CD4-positive, alpha-beta T cell treated with Interleukin-15 for 4 hours (primary cell): ENCODE measurements at regions not wholly inside any gene's neighbourhood (a gene's known extent, or its start where the extent isn't known, plus 50 kb on each side); places are given as distances from the start of the nearest gene placed in this dataset.
"Not testable (repeated sequence)": the region's sequence is repeated elsewhere in the genome, so short reads cannot be mapped to it uniquely, and the experiment has no call there.

Experiments
- DNase-seq: peaks from one replicate; pipeline ENCODE4 v3.0.0-alpha.2; 2020; ENCODE audit warnings: low spot score

DNA sequence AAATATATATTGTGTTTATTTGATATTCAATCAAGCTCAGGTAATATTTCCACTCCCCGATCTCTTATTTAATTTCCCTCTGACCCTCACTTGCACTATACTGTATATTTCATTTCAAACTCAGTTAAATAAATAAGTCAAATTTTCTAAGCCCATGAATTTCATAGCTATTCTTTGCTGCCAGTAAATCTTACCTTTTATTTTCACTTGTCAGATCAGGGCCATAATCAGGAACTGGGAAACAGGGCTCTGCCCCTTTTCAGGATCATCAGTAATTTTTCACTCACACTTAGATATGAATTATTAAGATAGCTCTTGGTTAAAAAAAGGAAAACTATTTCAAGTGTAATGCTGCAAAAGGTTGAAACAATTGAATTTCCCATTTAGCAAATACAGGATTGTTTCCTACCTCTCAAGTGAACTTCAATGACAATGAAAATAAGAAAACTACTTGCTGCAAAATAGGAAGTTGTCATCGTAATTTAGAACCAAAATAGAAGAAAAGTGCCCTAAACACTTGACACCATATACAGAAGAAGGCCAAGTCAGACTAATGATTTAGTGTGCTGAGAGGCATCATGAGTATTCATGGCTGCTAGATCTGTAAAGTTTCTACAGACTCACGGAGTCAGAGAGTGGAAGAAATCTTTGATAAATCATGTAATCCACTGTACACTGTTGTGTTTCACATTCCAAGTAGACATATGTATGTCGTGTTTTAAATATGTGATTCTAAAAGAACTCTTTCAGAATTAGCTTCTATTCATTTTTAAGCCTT, 316.8 kb upstream of the CNTN5 start:
- DNase-seq = no peak

DNA sequence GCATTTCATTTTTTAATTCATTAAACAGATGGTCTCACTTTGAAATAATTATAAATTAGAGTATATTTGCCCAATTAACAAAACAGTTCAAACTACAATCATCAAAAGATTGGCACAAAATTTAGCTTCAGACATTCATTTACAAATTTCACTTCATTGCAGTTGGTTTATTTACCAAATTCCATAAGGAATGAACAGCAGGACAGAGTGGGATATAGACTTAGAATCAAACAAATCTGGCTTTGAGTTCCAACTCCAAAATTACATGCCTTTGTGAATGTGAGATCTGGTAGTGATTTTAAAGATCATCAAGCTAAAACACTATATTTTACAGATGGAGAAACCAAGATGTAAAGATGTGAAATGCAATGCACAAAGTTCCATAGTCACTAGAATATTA, 310.7 kb upstream of the CNTN5 start:
- no peak for DNase-seq

DNA sequence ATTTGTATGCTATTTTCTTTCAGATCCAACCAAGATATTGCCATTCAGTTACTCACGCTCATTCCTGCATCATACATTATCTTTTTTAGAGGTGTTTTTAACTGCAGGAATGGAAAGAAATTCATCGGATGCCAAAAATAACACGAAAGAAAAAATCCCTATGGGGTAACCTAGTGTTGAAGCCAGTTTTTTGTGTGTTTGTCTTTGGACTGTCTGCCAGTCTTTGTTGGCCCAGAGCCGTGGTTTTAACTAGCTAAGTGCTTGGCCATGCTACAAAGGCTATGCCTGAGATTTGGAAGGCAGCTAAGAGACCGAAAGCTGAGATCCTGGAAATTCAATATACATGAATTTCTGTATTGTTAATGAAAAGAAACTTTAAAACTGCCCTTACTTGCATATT, 309.8 kb upstream of the CNTN5 start:
- DNase-seq = no peak

DNA sequence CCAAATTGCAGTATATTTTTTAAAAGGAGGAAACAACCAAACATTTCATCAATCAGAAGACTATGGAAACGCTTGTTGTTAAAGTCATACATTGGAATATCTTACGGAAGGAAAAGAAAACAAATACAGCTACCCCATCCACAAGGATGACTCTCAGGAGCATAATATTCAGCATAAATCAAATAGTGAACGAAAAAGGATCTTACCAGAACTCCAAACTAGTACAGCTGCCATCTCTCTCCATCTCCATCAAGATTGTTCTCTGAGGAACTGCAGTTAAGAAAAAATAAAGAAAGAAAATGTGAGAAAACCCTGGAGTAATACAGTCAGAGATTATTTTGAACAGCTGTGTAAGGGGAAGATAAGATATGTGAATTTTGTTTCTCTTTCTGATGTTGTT, 299.8 kb upstream of the CNTN5 start:
- no peak for DNase-seq

DNA sequence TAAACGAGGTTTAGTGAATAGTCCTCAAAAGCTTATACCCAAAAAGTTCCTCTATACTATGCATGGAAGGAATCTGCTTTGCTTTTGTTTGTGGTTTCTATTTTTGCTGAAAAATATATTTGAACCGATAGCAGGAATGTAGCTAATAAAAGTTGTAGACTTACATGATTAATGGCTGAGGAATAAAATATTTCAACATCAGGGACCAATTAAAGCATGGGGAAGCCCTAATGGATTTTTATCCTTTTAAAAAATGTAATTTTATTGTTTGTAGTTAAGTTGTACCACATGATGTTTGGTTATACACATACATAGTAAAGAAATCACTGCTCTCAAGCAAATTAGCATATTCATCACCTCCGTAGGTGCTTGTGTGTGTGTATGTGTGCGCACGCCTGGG, 295.3 kb upstream of the CNTN5 start:
- DNase-seq = no peak

DNA sequence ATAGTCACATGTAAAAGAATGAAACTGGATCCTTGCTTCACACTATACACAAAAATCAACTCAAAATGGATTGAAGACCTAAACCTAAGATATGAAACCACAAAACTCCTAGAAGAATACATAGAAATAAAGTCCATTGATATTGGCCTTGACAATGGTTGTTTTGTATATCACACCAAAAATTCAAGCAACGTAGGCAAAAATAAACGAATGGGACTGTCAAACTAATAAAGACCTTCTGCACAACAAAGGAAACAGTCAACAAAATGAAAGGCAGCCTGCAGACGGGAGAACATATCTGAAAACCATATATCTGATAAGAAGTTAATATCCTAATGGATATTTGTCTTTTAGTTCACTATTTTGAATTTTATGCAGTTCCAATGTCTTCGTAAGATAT, 292.3 kb upstream of the CNTN5 start:
- DNase-seq = no peak

DNA sequence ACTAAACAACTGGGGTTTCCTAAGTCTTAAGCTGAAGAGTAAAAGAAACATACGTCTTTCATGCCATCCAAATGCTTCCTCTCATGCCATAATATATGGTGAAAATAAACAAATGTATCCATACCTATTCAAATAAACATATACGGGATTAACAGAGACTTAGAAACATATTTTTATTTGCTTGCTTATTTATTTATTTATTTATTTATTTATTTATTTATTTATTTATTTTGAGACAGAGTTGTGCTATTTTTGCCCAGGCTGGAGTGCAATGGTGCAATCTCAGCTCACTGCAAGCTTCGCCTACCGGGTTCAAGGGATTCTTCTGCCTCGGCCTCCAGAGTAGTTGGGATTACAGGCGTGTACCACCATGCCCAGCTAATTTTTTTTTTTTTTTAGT, 291.6 kb upstream of the CNTN5 start:
- DNase-seq = no peak

DNA sequence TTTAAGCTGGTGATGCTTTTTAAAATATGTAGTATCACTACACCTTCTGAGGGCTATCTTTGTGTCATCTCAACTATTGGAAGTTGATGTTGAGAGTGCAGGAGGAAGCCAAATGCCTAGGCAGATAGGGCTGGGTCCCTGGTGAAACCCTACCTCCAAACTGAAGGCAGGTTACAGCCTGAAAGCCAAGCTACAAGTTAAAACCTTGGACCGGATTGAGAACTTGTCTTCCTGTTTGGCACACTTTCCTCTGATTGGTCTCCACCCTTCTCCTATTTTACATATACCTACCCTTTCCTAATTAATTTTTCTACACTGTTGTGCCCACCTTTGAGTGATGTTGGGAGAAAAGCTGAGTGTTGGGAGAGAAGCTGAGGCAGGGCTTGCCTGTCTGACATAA, 287.8 kb upstream of the CNTN5 start:
- no peak for DNase-seq

DNA sequence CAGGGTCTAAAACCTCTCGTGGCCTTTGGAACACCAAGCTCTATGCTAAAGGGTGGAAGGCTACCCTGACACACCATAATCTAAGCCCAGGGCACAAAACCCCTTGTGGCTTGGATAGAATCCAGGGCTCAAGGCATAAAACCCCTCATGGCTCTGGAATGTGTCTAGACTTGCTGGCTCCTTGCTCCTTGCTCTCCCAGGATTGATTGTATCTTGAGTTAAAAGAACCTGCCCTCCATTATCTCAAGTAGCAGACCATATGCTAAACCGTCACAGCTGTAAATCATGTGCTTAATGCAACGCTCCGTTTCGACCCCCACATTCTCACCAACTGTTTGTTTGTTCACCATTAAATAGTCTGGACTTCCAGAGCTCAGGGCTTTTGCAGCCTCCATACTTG, 287.4 kb upstream of the CNTN5 start:
- not testable (repeated sequence) for DNase-seq

DNA sequence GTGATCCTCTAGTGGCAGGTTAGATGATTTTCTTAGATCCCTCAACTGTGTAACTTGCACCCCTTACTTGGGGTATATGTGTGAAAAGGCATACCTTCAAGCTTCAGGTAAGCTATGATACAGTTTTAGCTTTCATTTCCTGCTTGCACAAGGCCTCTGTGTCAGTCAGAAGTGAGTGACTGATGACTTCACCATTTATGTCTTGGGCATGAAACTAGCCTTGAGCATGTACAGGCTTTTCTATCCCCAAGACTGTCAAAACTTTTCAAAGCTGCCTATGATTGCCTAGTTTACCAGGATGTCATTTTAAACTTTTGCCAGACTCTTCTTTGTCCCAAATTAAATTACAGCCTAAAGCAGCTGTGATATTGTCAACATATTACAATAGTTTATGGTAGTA, 286.1 kb upstream of the CNTN5 start:
- DNase-seq = no peak

DNA sequence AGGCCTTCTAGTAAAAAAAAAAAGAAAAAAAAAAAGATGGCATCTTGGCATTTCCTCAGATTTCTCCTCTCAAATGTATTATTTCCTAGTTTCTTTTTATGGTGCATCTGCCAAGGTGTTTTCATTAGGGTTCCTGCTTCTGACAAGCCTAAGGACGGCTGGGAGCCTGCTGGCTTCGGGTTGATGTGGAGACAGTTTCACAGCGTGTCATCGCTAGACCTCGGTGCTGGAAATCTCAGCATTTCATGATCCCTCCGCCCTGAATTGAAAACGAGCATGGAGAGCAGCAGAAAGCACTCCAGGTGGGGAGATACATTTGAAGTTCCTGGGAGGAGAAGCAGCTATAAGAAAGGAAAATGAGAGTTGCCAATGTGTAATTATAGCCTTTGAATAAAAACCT, 283.9 kb upstream of the CNTN5 start:
- no peak for DNase-seq

DNA sequence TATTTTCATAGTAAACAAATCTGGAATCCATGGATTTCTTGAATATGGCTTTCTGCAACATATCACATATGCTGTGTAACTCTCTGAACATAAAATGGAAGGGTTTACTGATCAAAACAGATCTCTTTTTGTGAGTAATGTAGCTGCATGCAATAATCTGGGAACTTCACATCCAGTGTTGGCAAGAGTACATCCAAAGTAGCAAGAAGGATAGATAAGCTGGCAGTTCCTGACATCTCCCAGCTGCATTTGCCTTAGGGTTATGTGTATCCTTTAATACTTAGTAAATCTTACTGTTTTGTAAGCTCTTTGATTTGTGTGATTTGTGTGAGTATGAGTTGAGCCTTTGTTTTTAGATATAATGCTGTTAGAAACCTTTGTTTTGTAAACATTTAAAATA, 280.4 kb upstream of the CNTN5 start:
- DNase-seq = no peak

DNA sequence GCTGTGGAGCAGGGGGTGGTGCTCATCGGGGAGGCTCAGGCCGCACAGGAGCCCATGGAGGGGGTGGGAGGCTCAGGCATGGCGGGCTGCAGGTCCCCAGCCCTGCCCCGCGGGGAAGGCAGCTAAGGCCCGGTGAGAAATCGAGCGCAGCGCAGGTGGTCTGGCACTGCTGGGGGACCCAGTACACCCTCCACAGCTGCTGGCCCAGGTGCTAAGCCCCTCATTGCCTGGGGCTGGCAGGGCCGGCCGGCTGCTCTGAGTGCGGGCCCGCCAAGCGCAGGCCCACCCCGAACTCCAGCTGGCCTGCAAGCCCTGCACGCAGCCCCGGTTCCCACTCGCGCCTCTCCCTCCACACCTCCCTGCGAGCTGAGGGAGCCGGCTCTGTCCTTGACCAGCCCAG, 257.3 kb upstream of the CNTN5 start:
- not testable (repeated sequence) for DNase-seq

DNA sequence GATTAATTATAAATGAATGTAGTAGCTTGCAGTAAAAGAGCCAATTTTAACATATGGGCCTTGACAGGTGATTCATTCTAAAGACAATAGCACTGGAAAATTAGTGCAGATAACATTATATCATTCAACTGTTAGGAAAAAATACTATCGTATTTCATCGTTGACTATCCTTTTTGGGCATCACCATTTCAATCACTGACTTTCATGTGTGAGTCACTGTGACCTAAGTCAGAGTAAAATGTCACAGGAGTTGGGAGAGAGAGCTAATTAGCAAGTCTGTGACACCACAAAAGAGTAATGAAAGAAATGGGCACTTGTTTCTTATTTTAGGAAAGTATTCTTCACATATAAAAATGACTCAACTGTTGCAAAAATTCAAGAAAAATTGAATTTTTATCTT, 253.8 kb upstream of the CNTN5 start:
- no peak for DNase-seq

DNA sequence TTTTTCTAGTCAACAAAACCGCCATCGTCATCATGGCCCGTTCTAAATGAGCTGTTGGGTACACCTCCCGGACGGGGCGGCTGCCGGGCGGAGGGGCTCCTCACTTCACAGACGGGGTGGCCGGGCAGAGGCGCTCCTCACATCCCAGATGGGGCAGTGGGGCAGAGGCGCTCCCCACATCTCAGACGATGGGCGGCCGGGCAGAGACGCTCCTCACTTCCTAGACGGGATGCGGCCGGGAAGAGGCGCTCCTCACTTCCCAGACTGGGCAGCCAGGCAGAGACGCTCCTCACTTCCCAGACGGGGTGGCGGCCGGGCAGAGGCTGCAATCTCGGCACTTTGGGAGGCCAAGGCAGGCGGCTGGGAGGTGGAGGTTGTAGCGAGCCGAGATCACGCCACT, 250.7 kb upstream of the CNTN5 start:
- DNase-seq = not testable (repeated sequence)

DNA sequence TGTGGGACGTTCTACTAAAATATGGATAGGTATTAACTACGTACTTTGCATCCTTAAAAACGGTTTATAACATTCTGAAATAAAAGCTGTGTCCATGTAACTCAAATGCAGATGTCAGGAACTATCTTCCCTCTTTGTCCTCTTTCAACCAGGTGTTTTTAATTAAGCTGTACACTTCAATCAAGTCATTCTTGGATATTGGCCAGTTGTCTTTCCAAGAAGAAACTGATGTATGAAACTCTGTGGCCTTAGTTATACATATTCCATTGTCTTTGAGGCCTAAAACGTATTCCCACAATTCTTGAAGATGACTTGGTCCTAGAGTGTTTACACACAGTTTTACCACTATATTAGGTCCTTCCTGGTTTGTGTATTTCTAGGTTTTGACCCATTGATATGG, 249.0 kb upstream of the CNTN5 start:
- no peak for DNase-seq

DNA sequence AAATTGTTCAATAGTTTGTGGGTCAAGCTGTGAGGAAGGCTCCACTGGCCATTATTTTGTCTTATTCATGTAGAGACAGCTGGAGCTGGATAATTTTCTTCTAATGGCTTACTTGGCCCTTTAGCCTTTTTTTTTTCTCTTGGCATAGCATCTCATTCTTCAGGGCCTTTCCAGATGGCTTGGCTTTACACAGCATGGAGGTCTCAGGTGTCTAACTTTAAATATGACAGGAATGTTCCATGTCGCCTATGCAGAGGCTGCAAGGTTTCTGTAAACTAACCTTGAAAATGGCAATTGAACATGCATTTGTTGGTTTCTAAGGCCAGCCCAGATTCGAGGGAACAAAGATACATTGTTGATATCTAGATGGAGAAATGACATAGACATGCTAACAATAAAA, 247.9 kb upstream of the CNTN5 start:
- no peak for DNase-seq

DNA sequence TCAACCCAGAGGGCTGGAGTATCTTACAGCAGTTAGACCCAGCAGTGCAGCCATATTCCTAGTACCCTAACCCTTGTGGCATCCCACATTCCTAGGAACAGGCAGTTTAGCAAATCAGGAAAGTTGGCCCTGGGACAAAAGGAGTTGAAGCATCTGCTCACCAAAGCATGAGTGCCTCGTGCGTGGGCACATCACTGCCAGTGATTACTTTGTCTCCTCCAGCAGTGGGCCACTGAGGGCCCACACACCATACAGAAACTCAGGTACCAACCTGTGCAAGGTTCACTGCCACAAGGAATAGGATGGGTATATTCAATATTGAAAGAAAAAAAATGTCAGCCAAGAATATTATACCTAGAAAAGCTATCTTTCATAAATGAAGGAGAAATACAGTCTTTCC, 227.5 kb upstream of the CNTN5 start:
- DNase-seq = no peak

DNA sequence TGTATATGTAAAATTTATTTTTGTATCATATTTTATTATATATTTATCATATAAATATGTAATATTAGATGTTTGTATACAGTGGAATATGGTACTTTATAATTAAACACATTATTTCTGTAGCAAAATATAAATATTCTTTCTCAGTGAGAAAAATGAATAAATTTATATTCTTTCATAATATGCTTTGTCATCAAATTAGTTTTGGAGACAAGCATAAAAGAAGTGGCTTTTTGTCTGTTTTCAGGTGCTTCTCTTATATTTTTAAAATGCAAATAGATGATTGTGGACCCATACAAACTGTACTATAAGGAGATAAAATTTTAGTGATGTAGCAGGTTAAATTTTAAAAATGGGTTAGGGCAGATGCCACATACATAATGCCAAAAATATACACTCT, 222.4 kb upstream of the CNTN5 start:
- DNase-seq = no peak

DNA sequence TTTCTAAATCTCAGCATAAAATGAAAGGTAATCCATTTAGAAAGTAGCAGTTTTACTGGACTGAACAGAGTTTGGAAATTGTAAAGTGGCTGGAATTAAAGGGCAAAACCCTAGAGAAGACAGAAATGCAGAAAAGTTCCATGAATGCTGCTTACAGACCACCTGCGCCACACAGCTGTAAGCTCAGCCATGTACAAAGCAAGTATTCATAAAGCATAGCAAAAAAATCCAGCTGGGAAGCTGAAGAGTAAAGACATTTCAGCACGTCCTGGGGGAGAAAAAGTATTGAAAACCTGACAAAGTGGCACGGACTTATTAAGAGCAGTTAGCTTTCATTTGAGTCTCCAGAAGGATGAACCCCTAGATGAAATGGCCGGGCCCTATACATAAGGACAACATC, 220.1 kb upstream of the CNTN5 start:
- DNase-seq = no peak

DNA sequence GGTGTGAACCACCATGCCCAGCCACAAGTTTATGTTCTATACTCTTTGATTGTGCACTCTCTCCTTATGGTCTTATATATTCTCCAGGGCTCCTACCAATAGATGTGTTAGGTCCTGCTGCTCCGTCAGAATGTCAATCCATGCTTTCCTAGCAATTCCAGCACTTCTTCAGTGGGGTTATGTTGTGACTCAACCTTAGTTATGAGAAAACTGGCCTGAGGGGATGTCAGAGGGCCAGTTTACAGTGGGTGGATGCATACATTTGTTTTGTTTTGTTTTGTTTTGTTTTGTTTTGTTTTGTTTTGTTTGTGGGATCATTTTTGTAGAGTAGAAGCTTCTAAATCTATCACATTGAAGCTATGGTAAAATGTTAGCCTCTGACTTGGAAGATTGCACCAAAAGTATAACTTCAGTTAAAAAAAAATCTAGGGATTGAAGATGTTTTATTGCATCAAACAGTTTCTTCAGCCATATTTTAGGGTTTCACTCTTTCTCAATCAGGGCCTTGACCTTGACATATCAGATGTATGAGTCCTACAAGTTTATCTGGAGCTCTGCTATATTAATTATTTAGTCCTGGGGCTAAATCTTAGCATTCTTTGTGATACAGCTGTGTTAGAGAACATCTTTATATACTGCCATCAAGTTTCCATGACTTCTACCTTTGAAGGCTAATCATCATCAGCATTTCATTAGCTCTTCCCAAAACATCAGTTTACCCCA, 191.6 kb upstream of the CNTN5 start:
- no peak for DNase-seq

DNA sequence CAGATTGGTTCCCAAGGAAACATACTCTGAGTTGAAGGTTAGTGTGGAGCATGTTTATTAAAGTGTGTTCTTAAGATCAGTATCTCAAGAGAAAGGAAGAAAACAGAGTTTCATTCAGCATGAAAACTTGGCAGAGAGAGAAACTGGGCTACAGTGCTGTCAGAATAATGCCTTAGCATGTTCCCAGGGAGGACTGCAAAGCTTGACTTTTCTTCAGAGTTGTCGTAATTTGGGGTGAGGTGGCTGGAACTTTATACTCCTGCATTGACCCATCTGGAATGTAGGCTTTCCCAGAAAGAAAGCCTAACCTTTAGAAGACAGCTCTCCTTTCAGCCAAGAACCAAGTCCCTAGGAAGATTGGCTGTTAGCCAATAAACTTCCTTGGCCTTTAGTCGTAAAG, 190.8 kb upstream of the CNTN5 start:
- DNase-seq = no peak

DNA sequence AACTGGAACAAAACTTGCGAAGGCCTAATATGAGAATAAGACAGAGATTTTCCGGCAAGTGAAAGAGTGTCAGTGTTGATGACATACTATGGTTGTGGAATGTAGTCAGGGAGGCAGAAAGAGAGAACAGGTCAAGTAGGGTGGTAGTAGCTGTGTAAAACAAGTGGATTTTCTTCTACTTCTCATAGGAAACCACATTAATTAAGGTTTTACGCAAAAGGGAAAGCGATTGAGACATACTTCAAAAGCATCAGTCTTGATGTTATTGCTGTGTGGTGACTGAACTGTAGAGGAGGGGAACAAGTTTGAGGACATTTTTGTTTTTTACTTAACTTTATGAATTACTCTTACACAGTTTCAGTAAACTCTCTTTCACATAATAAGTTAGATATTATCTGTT, 186.0 kb upstream of the CNTN5 start:
- no peak for DNase-seq

DNA sequence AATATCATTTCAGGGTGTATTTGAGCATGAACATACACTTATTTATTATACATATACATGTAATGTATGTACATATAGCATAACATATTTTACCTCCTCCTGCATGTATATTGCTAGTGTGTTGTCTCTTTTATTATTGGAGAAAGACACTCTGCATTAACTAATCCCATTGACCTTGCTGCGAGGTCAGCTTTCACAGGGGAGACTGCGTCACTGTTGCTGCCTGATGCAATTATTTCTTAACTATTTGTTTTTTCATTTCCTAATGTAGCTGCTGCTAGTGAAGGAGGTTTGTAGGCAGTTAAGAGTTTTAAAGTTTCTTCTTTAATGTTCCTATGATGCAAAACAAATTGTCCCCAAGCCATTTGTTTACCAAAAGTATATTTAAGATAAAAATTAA, 185.4 kb upstream of the CNTN5 start:
- DNase-seq = no peak
